Astrocyte (in vitro differentiated cells and primary cell): ENCODE measurements at regions not wholly inside any gene's neighbourhood (a gene's known extent, or its start where the extent isn't known, plus 50 kb on each side); places are given as distances from the start of the nearest gene placed in this dataset.
A peak's percentile ranks its signal among the peaks of the same experiment; 100 is the strongest.

Experiments
- DNase-seq: peaks from one replicate; pipeline ENCODE4 v3.0.0-alpha.2; 2010; ENCODE audit warnings: low read depth
- FAIRE-seq: peaks from 2 replicates; lab custom pipeline; 2011; peaks lifted over from hg19 to GRCh38; lab: Jason Lieb, UNC
- H2AFZ ChIP-seq: 2 replicates; pipeline ENCODE4 v1.6.0; 2012; ENCODE audit warnings: low read depth, low read length, inconsistent platforms
- H3K27ac ChIP-seq: 2 replicates; pipeline ENCODE4 v1.5.1; 2011; ENCODE audit warnings: low read depth, low read length, inconsistent platforms
- H3K27me3 ChIP-seq: 2 replicates; pipeline ENCODE4 v1.6.0; 2011; ENCODE audit warnings: low read length, inconsistent platforms; ENCODE audit not compliant: insufficient read depth
- H3K36me3 ChIP-seq: 2 replicates; pipeline ENCODE4 v1.5.1; 2011; ENCODE audit warnings: low read length, inconsistent platforms; ENCODE audit not compliant: insufficient read depth
- H3K4me1 ChIP-seq: 2 replicates; pipeline ENCODE4 v1.5.1; 2011; ENCODE audit warnings: low read length, inconsistent platforms; ENCODE audit not compliant: insufficient read depth
- H3K4me2 ChIP-seq: 2 replicates; pipeline ENCODE4 v1.6.0; 2012; ENCODE audit warnings: low read length, inconsistent platforms
- H3K4me3 ChIP-seq: 2 replicates; pipeline ENCODE4 v1.5.1; 2011; ENCODE audit warnings: low read depth, mild to moderate bottlenecking, low read length, inconsistent platforms; ENCODE audit not compliant: insufficient read depth
- H3K79me2 ChIP-seq: 2 replicates; pipeline ENCODE4 v1.6.0; 2012; ENCODE audit warnings: mild to moderate bottlenecking, low read length, inconsistent platforms; ENCODE audit not compliant: insufficient read depth
- H3K9ac ChIP-seq: 2 replicates; pipeline ENCODE4 v1.6.0; 2012; ENCODE audit warnings: mild to moderate bottlenecking, low read length, inconsistent platforms
- H3K9me3 ChIP-seq: 2 replicates; pipeline ENCODE4 v1.5.1; 2012; ENCODE audit warnings: low read depth, mild to moderate bottlenecking, low read length, inconsistent platforms; ENCODE audit not compliant: insufficient read depth
- H4K20me1 ChIP-seq: 2 replicates; pipeline ENCODE4 v1.6.0; 2012; ENCODE audit warnings: low read length, inconsistent platforms; ENCODE audit not compliant: insufficient read depth
- H3K27ac Mint-ChIP-seq: one replicate; pipeline ENCODE4 v1.8.0; 2021; ENCODE audit warnings: mild to moderate bottlenecking, mixed read lengths; ENCODE audit not compliant: unreplicated experiment
- H3K27me3 Mint-ChIP-seq: one replicate; pipeline ENCODE4 v1.8.0; 2021; ENCODE audit warnings: low read depth, mixed read lengths; ENCODE audit not compliant: unreplicated experiment
- H3K36me3 Mint-ChIP-seq: one replicate; pipeline ENCODE4 v1.8.0; 2021; ENCODE audit warnings: low read depth, mixed read lengths; ENCODE audit not compliant: unreplicated experiment
- H3K4me1 Mint-ChIP-seq: one replicate; pipeline ENCODE4 v1.8.0; 2021; ENCODE audit warnings: low read depth, mixed read lengths; ENCODE audit not compliant: unreplicated experiment
- H3K4me3 Mint-ChIP-seq: one replicate; pipeline ENCODE4 v1.8.0; 2021; ENCODE audit warnings: mild to moderate bottlenecking, moderate library complexity, mixed read lengths; ENCODE audit not compliant: unreplicated experiment
- H3K9me3 Mint-ChIP-seq: one replicate; pipeline ENCODE4 v1.8.0; 2021; ENCODE audit warnings: mild to moderate bottlenecking, mixed read lengths; ENCODE audit not compliant: unreplicated experiment
- CTCF ChIP-seq: IDR thresholded peaks from 2 replicates; pipeline ENCODE4 v1.5.1; 2011; ENCODE audit warnings: low read depth, mild to moderate bottlenecking, inconsistent platforms, low read length, moderate library complexity; ENCODE audit not compliant: insufficient read depth
- EZH2 ChIP-seq: IDR thresholded peaks from 2 replicates; pipeline ENCODE4 v1.6.1; 2012; ENCODE audit warnings: mild to moderate bottlenecking, low read length, inconsistent platforms; ENCODE audit not compliant: insufficient read depth

- no peaks in the 10 kb centered on the region for H3K36me3 Mint-ChIP-seq
- Histone ChIP-seq H3K36me3 (no peaks in the 10 kb centered on the region), H3K4me1 (no peaks in the 10 kb centered on the region), H3K27ac (no peak overlapping the region), H3K9ac (no peak overlapping the region), H3K4me2 (no peak overlapping the region), H2AFZ (no peak overlapping the region), H3K27me3 (no peaks in the 10 kb centered on the region), H3K9me3 (no peaks in the 10 kb centered on the region), H3K4me3 (no peak overlapping the region), H3K79me2 (no peaks in the 10 kb centered on the region), H4K20me1 (no peaks in the 10 kb centered on the region)
- FAIRE-seq, result no peak
- H3K27ac Mint-ChIP-seq, result no peak overlapping the region
- H3K27me3 Mint-ChIP-seq, result peaks cover 24% of the 10 kb centered on the region
- TF ChIP-seq EZH2, result no peak
- TF ChIP-seq CTCF, result no peak
- no peak overlapping the region for H3K4me3 Mint-ChIP-seq
- H3K4me1 Mint-ChIP-seq, result no peaks in the 10 kb centered on the region
- no peaks in the 10 kb centered on the region for H3K9me3 Mint-ChIP-seq
- DNase-seq, result no peak
These were observed 212.0 kb downstream of the RPAP3 start for GRCh38 chr12:47493801-47494200.

- Histone ChIP-seq H2AFZ (no peak overlapping the region), H3K4me2 (no peak overlapping the region), H3K79me2 (no peaks in the 10 kb centered on the region), H3K4me3 (no peak overlapping the region), H3K9me3 (no peaks in the 10 kb centered on the region), H3K9ac (no peak overlapping the region), H3K4me1 (no peaks in the 10 kb centered on the region), H3K27me3 (no peaks in the 10 kb centered on the region), H4K20me1 (no peaks in the 10 kb centered on the region), H3K27ac (no peak overlapping the region), H3K36me3 (no peaks in the 10 kb centered on the region)
- peaks cover 5% of the 10 kb centered on the region for H3K9me3 Mint-ChIP-seq
- no peaks in the 10 kb centered on the region for H3K36me3 Mint-ChIP-seq
- no peak for DNase-seq
- H3K4me1 Mint-ChIP-seq, result no peaks in the 10 kb centered on the region
- no peak for TF ChIP-seq CTCF
- no peak for TF ChIP-seq EZH2
- no peak overlapping the region for H3K27ac Mint-ChIP-seq
- FAIRE-seq, result no peak
- no peak overlapping the region for H3K4me3 Mint-ChIP-seq
- peaks cover 24% of the 10 kb centered on the region for H3K27me3 Mint-ChIP-seq
These were observed 214.1 kb downstream of the RPAP3 start for GRCh38 chr12:47491516-47492305.

- Mint-ChIP-seq H3K27me3 (peaks cover 25% of the 10 kb centered on the region), H3K27ac (no peak overlapping the region), H3K36me3 (no peaks in the 10 kb centered on the region), H3K9me3 (peaks cover 5% of the 10 kb centered on the region), H3K4me3 (no peak overlapping the region), H3K4me1 (no peaks in the 10 kb centered on the region)
- TF ChIP-seq EZH2, result no peak
- no peak for TF ChIP-seq CTCF
- DNase-seq (peak; percentile 59), FAIRE-seq (no peak)
- no peak overlapping the region for H3K9ac ChIP-seq
- H4K20me1 ChIP-seq, result no peaks in the 10 kb centered on the region
- H3K27ac ChIP-seq, result no peak overlapping the region
- no peaks in the 10 kb centered on the region for H3K9me3 ChIP-seq
- H3K79me2 ChIP-seq, result no peaks in the 10 kb centered on the region
- H2AFZ ChIP-seq, result no peak overlapping the region
- no peaks in the 10 kb centered on the region for H3K36me3 ChIP-seq
- H3K27me3 ChIP-seq, result peaks cover 3% of the 10 kb centered on the region
- no peak overlapping the region for H3K4me3 ChIP-seq
- no peak overlapping the region for H3K4me2 ChIP-seq
- no peaks in the 10 kb centered on the region for H3K4me1 ChIP-seq
These were observed 216.9 kb downstream of the RPAP3 start for GRCh38 chr12:47488888-47489287.
